H4 (cell line): ENCODE measurements at regions not wholly inside any gene's neighbourhood (a gene's known extent, or its start where the extent isn't known, plus 50 kb on each side); places are given as distances from the start of the nearest gene placed in this dataset.
"Not testable (repeated sequence)": the region's sequence is repeated elsewhere in the genome, so short reads cannot be mapped to it uniquely, and the experiment has no call there.

Experiments used
- DNase-seq: peaks from one replicate; pipeline ENCODE4 v3.0.0-alpha.2; 2015; ENCODE audit warnings: low spot score

- DNase-seq: no peak
Observed at GRCh38 chr2:180695586-180696401, 284.6 kb upstream of the UBE2E3 start.

GRCh38 chr2:180694445-180695421 lies 285.7 kb upstream of the UBE2E3 start:
- DNase-seq: no peak

- DNase-seq: no peak
Observed at GRCh38 chr2:180692322-180692721, 288.1 kb upstream of the UBE2E3 start.

- DNase-seq: not testable (repeated sequence)
Observed at GRCh38 chr2:180691855-180692223, 288.6 kb upstream of the UBE2E3 start.

- DNase-seq: not testable (repeated sequence)
Observed at GRCh38 chr2:180691186-180691854, 289.1 kb upstream of the UBE2E3 start.

- DNase-seq: no peak
Observed at GRCh38 chr2:180690611-180691010, 289.8 kb upstream of the UBE2E3 start.

GRCh38 chr2:180682871-180683270 lies 297.5 kb upstream of the UBE2E3 start:
- no peak for DNase-seq

- DNase-seq: no peak
Observed at GRCh38 chr2:180679693-180680092, 300.7 kb upstream of the UBE2E3 start.

GRCh38 chr2:180678625-180678972 lies 301.8 kb upstream of the UBE2E3 start:
- no peak for DNase-seq

GRCh38 chr2:180677930-180678624 lies 302.3 kb upstream of the UBE2E3 start:
- DNase-seq: no peak

- DNase-seq: no peak
Observed at GRCh38 chr2:180677200-180677599, 303.2 kb upstream of the UBE2E3 start.

- no peak for DNase-seq
Observed at GRCh38 chr2:180676520-180677025, 303.8 kb upstream of the UBE2E3 start.

GRCh38 chr2:180675170-180675569 lies 305.2 kb upstream of the UBE2E3 start:
- DNase-seq: no peak

- DNase-seq: no peak
Observed at GRCh38 chr2:180672377-180672776, 308.0 kb upstream of the UBE2E3 start.

- no peak for DNase-seq
Observed at GRCh38 chr2:180670302-180671003, 310.0 kb upstream of the UBE2E3 start.

- DNase-seq: no peak
Observed at GRCh38 chr2:180669016-180669415, 311.4 kb upstream of the UBE2E3 start.

GRCh38 chr2:180664507-180664906 lies 315.9 kb upstream of the UBE2E3 start:
- no peak for DNase-seq

GRCh38 chr2:180662941-180663471 lies 317.4 kb upstream of the UBE2E3 start:
- peak; percentile 15 for DNase-seq

GRCh38 chr2:180662521-180662920 lies 317.9 kb upstream of the UBE2E3 start:
- no peak for DNase-seq

- DNase-seq: no peak
Observed at GRCh38 chr2:180661686-180662030, 318.7 kb upstream of the UBE2E3 start.
